ENCODE measurements at regions not wholly inside any gene's neighbourhood (a gene's known extent, or its start where the extent isn't known, plus 50 kb on each side); places are given as distances from the start of the nearest gene placed in this dataset.

GRCh38 chr15:23506762-23507161 lies 58.7 kb upstream of the MKRN3 start:
- TF ChIP-seq SP1 (IDR thresholded peaks at IDR 0.05; ENCODE audit: low read depth) (no peak), POLR2A (IDR thresholded peaks at IDR 0.05; ENCODE audit: borderline replicate concordance, extremely low read depth, insufficient read depth, insufficient read length) (no peak), CTCF (IDR thresholded peaks at IDR 0.05 in 2 of 3, conservative IDR thresholded peaks at IDR 0.05 in 1 of 3; ENCODE audit: borderline replicate concordance in 1 of 3, insufficient read depth in 1 of 3, low read depth in 2 of 3, low read length in 2 of 3) (no peak), ZBTB33 (IDR thresholded peaks at IDR 0.05; ENCODE audit: extremely low read depth, insufficient replicate concordance, low read length) (no peak), CBX3 (IDR thresholded peaks at IDR 0.05; ENCODE audit: low read depth) (no peak), EZH2 (IDR thresholded peaks at IDR 0.05) (no peak), REST (IDR thresholded peaks at IDR 0.05; ENCODE audit: low read depth) (no peak), JUND (IDR thresholded peaks at IDR 0.05) (no peak), SRF (IDR thresholded peaks at IDR 0.05; ENCODE audit: low read depth) (no peak), YY1 (IDR thresholded peaks at IDR 0.05; ENCODE audit: extremely low read depth, insufficient replicate concordance, low read depth, low read length) (no peak), EZH2phosphoT487 (IDR thresholded peaks at IDR 0.05; ENCODE audit: borderline replicate concordance) (no peak)
- TF ChIP-seq, protein P1, sequence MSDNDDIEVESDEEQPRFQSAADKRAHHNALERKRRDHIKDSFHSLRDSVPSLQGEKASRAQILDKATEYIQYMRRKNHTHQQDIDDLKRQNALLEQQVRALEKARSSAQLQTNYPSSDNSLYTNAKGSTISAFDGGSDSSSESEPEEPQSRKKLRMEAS (IDR thresholded peaks at IDR 0.05): no peak

All from HCT116 (cell line).